HT1080 (cell line): ENCODE measurements at regions not wholly inside any gene's neighbourhood (a gene's known extent, or its start where the extent isn't known, plus 50 kb on each side); places are given as distances from the start of the nearest gene placed in this dataset.
"Not testable (repeated sequence)": the region's sequence is repeated elsewhere in the genome, so short reads cannot be mapped to it uniquely, and the experiment has no call there.

Source experiments
- DNase-seq: peaks from one replicate; pipeline ENCODE4 v3.0.0-alpha.2; 2015; ENCODE audit warnings: low read depth

GRCh38 chr2:6109831-6110230 lies 417.6 kb downstream of the SOX11 start:
- DNase-seq, result no peak

GRCh38 chr2:6111781-6112261 lies 419.6 kb downstream of the SOX11 start:
- DNase-seq, result no peak

GRCh38 chr2:6113786-6114185 lies 421.6 kb downstream of the SOX11 start:
- DNase-seq, result no peak

GRCh38 chr2:6127718-6128117 lies 435.5 kb downstream of the SOX11 start:
- DNase-seq, result no peak

- peak; percentile 24 for DNase-seq
These were observed 447.0 kb downstream of the SOX11 start for GRCh38 chr2:6139142-6139541.

GRCh38 chr2:6139916-6140315 lies 447.7 kb downstream of the SOX11 start:
- no peak for DNase-seq

GRCh38 chr2:6140509-6140908 lies 448.3 kb downstream of the SOX11 start:
- no peak for DNase-seq

GRCh38 chr2:6143812-6144211 lies 451.6 kb downstream of the SOX11 start:
- DNase-seq, result no peak

GRCh38 chr2:6147215-6147614 lies 455.0 kb downstream of the SOX11 start:
- not testable (repeated sequence) for DNase-seq

GRCh38 chr2:6148882-6149281 lies 456.7 kb downstream of the SOX11 start:
- no peak for DNase-seq

GRCh38 chr2:6159606-6160005 lies 467.4 kb downstream of the SOX11 start:
- no peak for DNase-seq

- DNase-seq, result no peak
These were observed 471.7 kb downstream of the SOX11 start for GRCh38 chr2:6163932-6164331.

GRCh38 chr2:6164986-6165747 lies 473.0 kb downstream of the SOX11 start:
- no peak for DNase-seq

- no peak for DNase-seq
These were observed 475.5 kb downstream of the SOX11 start for GRCh38 chr2:6167592-6168138.

- no peak for DNase-seq
These were observed 476.3 kb downstream of the SOX11 start for GRCh38 chr2:6168485-6168884.

GRCh38 chr2:6171294-6171693 lies 479.1 kb downstream of the SOX11 start:
- DNase-seq, result no peak

GRCh38 chr2:6177811-6178210 lies 485.6 kb downstream of the SOX11 start:
- no peak for DNase-seq

GRCh38 chr2:6181525-6181924 lies 489.3 kb downstream of the SOX11 start:
- peak; percentile 61 for DNase-seq

- DNase-seq, result no peak
These were observed 489.7 kb downstream of the SOX11 start for GRCh38 chr2:6181926-6182325.

GRCh38 chr2:6183226-6183625 lies 491.0 kb downstream of the SOX11 start:
- DNase-seq, result no peak

- no peak for DNase-seq
These were observed 492.5 kb downstream of the SOX11 start for GRCh38 chr2:6184532-6185292.
